ENCODE measurements at regions not wholly inside any gene's neighbourhood (a gene's known extent, or its start where the extent isn't known, plus 50 kb on each side); places are given as distances from the start of the nearest gene placed in this dataset.

- DNase-seq: no peak
Observed at GRCh38 chr7:96638669-96639068, 71.0 kb downstream of the SEM1 start.

- DNase-seq: no peak
Observed at GRCh38 chr7:96637522-96637921, 72.1 kb downstream of the SEM1 start.

- no peak for DNase-seq
Observed at GRCh38 chr7:96636979-96637378, 72.7 kb downstream of the SEM1 start.

- no peak for DNase-seq
Observed at GRCh38 chr7:96636342-96636860, 73.2 kb downstream of the SEM1 start.

GRCh38 chr7:96629884-96630283 is 79.8 kb downstream of the SEM1 start:
- no peak for DNase-seq

GRCh38 chr7:96624954-96625353 is 84.7 kb downstream of the SEM1 start:
- no peak for DNase-seq

- DNase-seq: no peak
Observed at GRCh38 chr7:96621932-96622331, 87.7 kb downstream of the SEM1 start.

- DNase-seq: no peak
Observed at GRCh38 chr7:96614154-96614867, 95.3 kb downstream of the SEM1 start.

- no peak for DNase-seq
Observed at GRCh38 chr7:96612034-96612433, 97.6 kb downstream of the SEM1 start.

- DNase-seq: no peak
Observed at GRCh38 chr7:96605045-96605716, 104.5 kb downstream of the SEM1 start.

GRCh38 chr7:96599288-96599936 is 110.2 kb downstream of the SEM1 start:
- no peak for DNase-seq

- no peak for DNase-seq
Observed at GRCh38 chr7:96598421-96598820, 111.2 kb downstream of the SEM1 start.

GRCh38 chr7:96596120-96596826 is 113.4 kb downstream of the SEM1 start:
- peak in 3 of 4 experiments; percentile 5 to 16 (median 7) for DNase-seq

- DNase-seq: no peak
Observed at GRCh38 chr7:96591900-96592676, 117.6 kb downstream of the SEM1 start.

GRCh38 chr7:96591159-96591899 is 118.3 kb downstream of the SEM1 start:
- DNase-seq: no peak

- DNase-seq: no peak
Observed at GRCh38 chr7:96589038-96589437, 120.6 kb downstream of the SEM1 start.

- no peak for DNase-seq
Observed at GRCh38 chr7:96579119-96579518, 130.5 kb downstream of the SEM1 start.

- no peak for DNase-seq
Observed at GRCh38 chr7:96578606-96579005, 131.0 kb downstream of the SEM1 start.

GRCh38 chr7:96563409-96563808 is 146.2 kb downstream of the SEM1 start:
- no peak for DNase-seq

GRCh38 chr7:96562966-96563365 is 146.7 kb downstream of the SEM1 start:
- DNase-seq: no peak

GRCh38 chr7:96562458-96562857 is 147.2 kb downstream of the SEM1 start:
- DNase-seq: no peak
